IPS-18c (cell line): ENCODE measurements at regions not wholly inside any gene's neighbourhood (a gene's known extent, or its start where the extent isn't known, plus 50 kb on each side); places are given as distances from the start of the nearest gene placed in this dataset.

ENCODE experiments used
- H3K4me3 ChIP-seq: 2 replicates; pipeline ENCODE4 v1.7.0; 2013; ENCODE audit warnings: low read depth, mild to moderate bottlenecking, low read length, moderate library complexity; ENCODE audit not compliant: insufficient read depth
- H3K9me3 ChIP-seq: one replicate; pipeline ENCODE4 v1.6.1; 2013; ENCODE audit warnings: mild to moderate bottlenecking, low read length, moderate library complexity; ENCODE audit not compliant: control insufficient read depth, insufficient read depth

DNA sequence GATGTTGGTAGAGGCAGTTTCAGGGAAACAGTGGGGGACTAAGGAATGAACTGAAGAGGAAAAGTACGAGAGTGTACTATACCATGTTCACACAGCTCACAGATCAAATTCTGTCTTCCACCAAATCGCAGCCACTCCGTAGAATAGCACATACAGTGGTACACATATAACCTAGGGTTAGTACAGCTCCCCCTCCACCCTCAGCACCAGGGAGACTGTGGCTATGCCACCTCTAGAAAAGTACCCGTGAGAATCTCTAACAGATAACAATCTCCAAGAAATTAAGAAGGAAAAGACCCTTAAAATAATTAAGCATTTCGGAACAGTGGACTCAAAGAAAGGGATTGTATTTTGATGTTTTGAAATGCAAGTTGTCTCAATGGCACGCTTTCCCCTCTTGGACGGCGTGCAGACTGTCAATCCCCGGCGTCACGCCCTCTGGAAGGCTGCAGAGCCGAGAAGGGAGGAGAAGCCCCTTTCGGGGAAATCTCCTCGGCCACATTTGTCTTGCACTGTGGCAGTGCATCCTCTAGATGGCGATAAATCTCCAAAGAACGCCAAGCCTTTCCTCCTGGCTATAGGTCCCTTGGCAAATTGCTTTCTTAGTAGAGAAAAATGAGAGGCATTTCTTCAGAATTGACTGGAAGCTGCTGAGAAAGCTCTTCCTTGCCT is 345.0 kb downstream of the REEP3 start:
- H3K4me3 ChIP-seq: no peak overlapping the region
- no peaks in the 10 kb centered on the region for H3K9me3 ChIP-seq

DNA sequence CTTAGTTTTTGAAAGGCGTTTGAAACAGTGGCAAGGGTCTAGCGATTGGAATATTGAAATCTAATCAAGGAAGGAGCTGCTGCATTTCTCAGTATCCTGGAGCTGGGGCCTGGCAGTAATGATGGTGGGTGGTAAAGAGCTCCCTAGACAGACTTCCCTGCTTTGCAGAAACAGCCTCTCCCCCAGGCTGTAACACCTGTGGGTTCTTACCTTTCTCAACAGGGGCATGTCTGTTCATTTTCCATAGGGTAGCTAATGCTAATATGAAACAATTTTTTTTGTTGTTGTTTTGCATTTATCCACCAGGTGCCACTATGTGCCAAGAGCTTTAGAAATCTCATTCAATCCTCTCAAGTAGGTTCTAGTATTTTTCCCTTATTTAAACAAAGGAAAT is 345.5 kb downstream of the REEP3 start:
- no peaks in the 10 kb centered on the region for H3K9me3 ChIP-seq
- H3K4me3 ChIP-seq: no peak overlapping the region

DNA sequence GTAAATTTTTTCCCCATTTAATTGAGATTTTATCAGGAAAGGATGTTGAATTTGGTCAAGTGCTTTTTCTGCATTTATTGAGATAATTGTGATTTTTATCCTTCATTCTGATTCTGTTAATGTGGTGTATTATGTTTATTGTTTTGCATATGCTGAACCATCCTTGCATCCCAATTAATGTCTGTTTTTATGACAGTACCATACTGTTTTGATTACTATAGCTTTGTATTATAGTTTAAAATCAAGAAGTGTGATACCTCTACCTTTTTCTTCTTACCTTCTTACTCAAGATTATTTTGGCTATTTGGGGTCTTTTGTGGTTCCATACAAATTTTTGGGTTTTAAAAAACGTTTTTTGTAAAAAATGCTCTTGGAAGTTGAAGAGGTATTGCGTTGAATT is 357.2 kb downstream of the REEP3 start:
- Histone ChIP-seq H3K4me3 (no peak overlapping the region), H3K9me3 (no peaks in the 10 kb centered on the region)

DNA sequence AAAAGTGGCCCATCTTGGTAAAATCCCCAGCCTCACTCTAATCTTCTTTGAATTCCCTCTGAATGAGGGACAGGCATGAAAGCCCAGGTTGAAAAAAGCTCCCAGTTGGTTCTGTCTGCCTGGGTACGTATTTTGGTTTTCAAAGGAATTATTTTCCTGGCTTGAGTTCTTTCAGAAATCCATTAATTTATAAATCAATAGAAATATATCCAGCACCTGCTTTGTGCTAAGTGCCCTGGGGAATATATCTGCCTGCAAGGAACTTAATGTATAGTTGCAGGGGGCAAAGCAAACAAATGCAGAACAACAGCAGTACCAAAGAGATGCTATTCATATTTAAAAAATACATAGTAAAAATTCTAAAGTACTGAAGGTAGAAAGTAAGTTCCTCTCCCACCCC is 362.7 kb downstream of the REEP3 start:
- Histone ChIP-seq H3K4me3 (no peak overlapping the region), H3K9me3 (no peaks in the 10 kb centered on the region)

DNA sequence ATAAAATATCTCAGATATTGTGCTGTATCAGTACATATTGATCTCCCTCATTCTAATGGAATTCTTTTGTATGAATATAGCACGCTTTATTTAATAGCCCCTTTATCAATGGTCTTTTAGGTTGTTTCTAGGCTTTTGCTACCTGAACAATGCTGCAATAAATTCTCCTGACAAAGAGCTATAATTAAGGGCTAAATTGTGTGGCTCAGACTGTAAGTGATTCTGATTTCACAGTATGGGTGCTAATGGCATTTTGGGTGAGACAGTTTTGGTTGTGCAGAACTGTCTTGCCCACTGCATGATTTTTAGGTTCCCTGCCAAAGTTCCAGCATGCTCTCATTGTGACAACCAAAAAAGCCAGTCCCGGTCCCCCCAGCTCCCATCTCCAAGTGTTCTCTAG is 363.2 kb downstream of the REEP3 start:
- Histone ChIP-seq H3K4me3 (no peak overlapping the region), H3K9me3 (no peaks in the 10 kb centered on the region)

DNA sequence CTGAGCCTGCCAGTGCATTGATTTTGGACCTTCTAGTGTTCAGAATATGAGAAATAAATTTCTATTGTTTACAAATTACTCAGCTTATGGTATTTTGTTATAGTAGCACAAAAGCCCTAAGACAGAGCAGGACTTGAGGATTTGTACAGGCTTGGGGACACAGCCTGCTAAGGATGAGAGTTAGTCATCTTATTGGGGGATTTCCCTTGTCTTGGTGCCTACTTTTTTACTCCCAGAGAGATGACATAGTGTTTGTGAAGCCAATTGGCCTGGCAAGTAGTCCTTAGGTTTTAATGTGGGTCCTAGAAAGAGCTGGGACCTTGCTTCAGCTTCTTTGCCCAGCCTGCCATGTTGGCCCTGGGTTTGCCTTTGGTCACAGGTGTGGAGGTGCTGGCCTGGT is 364.0 kb downstream of the REEP3 start:
- no peaks in the 10 kb centered on the region for H3K9me3 ChIP-seq
- H3K4me3 ChIP-seq: no peak overlapping the region

DNA sequence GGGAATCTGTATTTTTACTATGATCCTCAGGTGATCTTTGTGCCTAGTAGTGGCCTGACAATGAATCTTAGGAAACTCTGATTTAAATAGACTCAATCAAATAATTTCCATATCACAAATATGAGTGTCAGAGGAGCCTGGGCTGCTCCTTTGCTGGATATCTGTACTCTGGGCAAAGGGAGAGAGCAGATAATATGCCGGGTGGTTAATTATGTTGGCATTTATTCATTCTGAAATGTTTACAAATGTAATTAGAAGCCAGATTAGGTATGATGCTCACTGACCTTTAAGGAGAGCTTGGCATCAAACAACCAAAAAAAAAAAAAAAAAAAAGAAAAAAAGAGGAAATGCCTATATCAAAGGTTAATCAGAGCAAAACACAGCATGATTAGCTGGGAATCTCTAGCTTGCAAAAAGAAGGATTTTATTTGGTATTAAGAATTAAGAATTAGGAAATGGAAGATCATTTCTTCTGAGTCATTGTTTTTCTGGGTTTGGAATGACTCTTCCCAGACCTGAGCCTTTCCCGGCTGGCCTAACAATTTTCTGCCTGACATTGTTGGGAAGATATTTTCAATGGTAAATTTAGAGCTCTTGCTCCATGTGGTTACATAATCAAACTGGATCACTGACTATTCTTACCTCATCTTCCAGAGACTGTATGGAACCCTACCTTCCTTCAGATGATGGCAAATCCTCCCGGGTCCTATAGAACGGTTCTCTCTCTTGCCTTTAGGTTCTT is 365.3 kb downstream of the REEP3 start:
- no peaks in the 10 kb centered on the region for H3K9me3 ChIP-seq

DNA sequence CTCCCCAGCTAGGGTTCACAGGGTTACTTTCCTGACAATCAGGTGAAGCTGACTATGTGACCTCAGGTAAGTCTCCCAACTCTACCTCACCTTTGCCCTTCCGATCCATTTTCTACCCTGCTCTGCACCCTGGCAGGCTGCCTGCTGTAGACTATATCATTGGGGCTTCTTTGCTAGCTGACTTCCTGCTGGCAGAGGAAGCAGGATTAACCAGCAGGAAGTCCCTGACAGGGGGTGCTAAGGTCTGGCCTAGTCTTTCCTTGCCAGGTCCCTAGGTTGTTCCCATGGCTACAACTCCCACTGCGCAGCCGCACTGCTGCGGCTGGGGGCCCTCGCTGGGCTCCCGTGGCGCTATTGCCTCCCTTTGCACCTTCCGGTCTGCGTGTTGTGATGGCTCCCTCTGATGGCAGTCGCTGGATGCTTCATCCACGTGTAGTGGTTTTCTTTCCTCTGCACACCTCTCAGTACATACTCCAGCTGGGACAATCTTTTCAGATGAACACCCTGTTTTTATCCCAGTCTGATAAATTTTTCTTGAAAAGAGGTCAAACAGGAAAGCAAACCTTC is 365.9 kb downstream of the REEP3 start:
- Histone ChIP-seq H3K9me3 (no peaks in the 10 kb centered on the region), H3K4me3 (no peak overlapping the region)

More for the DNA sequence above, 365.3 kb downstream of the REEP3 start:
- H3K4me3 ChIP-seq: no peak overlapping the region

DNA sequence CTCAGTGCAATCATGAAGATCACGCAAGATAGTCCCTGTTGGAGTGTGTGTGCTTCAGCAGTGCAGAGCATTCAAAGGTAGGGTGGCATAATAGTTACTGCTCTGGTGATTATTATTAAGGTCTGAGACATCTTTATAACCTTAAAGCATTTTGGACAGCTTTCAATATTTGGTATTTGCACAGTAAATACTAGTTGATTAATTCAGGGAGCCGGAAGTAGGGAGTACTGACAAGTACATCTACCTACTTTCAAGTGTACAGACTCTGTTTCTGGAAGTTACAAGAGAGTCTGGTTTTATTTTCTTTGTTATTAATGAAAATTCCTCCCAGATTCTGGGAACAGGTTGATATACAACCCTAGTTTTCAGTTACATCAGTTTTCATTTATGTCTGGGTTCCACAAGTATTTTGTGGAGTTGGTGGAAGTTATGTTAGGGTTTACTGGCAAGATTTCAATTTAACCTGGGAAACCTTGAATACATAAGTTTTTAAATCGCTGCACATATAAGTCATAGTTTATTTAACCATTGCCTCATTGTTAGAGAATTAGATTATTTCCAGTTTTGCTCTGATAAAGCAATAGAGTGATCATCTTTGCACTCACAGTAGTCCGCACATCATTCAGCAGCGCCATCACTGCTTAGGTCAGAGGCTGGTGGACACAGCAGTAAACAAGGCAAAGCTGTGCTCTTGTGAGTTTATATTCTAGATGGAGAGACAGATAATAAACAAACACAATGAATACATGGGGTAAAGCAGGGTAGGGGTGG is 366.6 kb downstream of the REEP3 start:
- Histone ChIP-seq H3K4me3 (no peak overlapping the region), H3K9me3 (no peaks in the 10 kb centered on the region)

DNA sequence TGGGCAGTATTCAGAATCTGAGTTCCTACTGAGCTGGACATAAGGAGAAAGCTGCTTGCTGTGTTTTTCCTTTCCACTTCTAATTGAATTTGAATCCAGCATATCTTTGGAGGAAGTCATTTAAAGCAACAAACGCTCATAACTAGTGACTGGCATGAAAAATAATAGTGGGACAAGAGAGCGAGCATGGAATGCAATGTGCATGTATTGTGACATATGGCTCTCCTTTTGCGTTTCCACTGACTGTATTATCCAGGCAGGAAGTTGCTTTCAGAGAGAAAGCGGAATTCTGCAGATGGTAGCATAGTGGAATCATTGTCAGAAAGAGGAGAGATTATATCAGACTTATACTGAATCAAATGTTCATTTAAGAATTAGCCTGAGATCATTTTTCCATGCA is 368.6 kb downstream of the REEP3 start:
- H3K4me3 ChIP-seq: no peak overlapping the region
- H3K9me3 ChIP-seq: no peaks in the 10 kb centered on the region

DNA sequence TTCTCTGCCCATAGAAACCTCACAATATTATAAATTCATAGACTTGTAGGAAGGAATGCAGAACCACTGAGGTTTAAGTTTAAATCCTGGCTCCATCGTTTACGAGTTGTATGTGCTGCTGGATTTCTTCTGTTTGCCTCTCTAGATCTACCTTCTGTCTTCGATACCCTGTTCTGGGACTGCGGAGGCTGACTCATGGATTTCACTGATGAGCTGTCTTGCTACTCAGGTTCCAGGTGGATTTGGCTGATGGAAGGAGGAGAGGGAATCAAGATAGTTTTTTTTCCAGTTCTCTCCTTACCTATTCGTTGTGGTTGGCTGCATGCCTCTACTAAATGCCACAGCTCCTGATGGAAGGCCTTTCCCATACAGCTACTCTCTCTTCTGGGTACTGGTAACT is 375.8 kb downstream of the REEP3 start:
- Histone ChIP-seq H3K4me3 (no peak overlapping the region), H3K9me3 (no peaks in the 10 kb centered on the region)

DNA sequence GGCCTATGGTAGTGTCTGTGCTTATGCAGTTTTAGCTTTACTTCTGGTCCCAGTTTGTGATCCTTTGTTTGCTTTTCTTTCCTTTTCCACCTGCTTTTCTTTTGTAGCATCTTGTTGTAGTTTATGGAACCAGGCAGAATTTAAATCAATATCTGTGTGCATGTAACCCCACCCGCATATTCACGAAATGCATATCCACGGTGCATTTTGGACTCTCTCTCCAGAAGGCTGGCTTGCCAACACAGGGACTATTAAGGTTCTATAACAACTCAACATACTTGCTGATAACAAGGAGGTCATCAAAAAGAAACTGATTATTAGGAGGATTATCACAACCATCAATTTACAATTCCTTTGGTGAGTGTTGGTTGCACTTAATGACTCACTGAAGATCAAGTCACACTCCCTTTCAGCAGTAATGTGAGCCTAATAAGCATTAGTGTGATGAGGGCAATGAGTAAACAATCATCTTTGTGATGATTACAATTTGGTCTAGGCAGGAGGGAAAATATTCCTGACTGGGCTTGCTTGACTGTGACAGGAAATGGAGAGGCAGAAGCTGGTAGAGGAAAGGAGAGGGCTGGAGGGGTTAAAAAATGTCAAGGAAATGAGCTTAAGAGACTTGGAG is 378.6 kb downstream of the REEP3 start:
- Histone ChIP-seq H3K4me3 (no peak overlapping the region), H3K9me3 (no peaks in the 10 kb centered on the region)

DNA sequence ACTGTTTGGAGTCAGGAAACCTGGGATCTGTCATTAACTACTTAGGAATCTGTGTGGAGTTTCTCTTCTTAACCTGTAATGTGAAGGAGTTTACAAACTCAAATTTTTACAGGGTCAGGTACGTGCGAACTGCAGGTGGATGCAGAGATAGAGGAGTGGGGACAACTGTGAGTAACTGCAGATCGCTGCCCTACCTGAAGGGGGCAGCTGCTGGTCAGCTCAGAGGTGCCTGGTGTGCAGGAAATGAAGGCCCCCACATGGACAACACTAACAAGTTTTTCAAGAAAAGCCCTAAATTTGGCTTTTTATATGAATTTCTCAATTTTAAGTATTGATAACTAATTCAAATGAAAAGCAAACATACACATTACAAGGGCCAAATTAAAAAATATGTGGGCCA is 380.0 kb downstream of the REEP3 start:
- no peak overlapping the region for H3K4me3 ChIP-seq
- H3K9me3 ChIP-seq: no peaks in the 10 kb centered on the region

DNA sequence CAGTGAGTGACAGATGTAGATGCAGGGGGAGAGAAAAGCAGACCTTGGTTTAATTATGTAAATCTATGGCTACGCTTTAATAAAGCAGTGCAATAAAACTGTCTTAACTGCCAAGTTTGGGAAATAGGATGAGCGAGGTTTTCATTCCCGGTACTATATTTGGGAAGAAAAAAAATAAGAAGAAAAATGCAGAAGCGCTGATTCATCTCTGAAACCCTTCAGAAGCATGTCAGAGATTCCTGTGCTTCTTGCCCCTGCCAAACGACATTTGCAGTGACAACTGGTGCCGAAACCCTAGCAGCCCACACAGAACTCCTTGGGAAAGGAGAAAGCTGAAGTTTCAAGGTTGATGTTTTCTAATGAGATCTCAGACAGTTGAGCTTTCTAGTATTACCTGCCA is 380.7 kb downstream of the REEP3 start:
- H3K9me3 ChIP-seq: no peaks in the 10 kb centered on the region

DNA sequence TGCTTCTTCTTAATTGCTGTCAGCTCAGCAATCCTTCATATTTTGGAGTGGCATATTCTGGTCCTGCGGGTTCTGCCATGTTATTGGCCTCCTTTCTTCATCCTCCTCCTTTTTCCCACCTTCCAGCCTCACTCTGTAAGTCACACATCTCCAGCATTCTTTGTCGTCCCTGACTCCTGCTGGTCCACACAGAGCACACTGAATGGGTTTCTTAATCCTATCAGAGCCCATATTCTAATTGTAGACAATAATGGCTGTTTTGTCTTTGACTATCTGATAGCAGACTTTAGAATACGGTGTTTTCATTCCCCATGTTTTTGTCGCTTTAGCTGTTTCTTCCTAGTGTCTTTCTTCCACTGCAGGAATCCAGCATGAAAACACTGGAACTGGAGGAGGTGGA is 389.6 kb downstream of the REEP3 start:
- Histone ChIP-seq H3K9me3 (no peaks in the 10 kb centered on the region), H3K4me3 (no peak overlapping the region)

More for the DNA sequence above, 380.7 kb downstream of the REEP3 start:
- H3K4me3 ChIP-seq: no peak overlapping the region

DNA sequence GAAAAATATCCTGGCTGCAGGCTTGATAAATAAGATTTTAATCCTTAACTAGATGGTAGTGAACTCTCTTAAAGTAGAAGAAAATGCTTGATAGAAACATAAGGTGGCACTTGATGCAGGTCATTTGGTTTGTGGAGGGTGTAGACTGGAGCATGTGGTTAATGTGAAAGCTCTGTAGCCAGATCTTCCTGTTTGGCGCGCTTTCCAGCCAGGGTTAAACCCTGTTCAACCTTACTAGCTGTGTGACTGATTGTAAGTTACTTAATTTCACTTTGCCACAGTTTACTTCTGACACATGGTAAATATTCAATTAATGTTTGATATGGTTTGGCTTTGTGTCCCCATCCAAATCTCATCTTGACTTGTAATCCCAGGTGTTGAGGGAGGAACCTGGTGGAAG is 394.0 kb downstream of the REEP3 start:
- H3K9me3 ChIP-seq: no peaks in the 10 kb centered on the region
- no peak overlapping the region for H3K4me3 ChIP-seq

DNA sequence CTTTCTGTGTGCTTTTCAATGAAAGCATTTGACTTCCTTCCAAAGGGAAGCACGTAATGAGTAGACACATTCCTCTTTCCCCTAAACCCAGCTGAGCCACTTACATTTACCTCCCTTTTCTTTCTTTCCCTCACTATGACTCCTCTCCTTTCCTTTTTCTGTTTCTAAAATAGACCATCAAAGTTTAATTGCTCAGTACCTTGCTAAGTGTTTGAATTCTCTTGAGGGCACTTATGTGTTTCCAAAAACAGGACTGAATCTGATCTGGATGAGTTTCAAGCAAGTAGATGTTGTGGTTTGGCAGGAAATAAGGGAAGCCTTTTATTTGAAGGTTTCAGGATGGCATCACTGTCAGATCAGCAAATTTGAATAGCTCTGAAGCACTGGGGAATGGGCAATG is 396.2 kb downstream of the REEP3 start:
- no peak overlapping the region for H3K4me3 ChIP-seq
- H3K9me3 ChIP-seq: no peaks in the 10 kb centered on the region
